HG03520 (cell line): ENCODE measurements at regions not wholly inside any gene's neighbourhood (a gene's known extent, or its start where the extent isn't known, plus 50 kb on each side); places are given as distances from the start of the nearest gene placed in this dataset.
"Not testable (repeated sequence)": the region's sequence is repeated elsewhere in the genome, so short reads cannot be mapped to it uniquely, and the experiment has no call there.

Source experiments
- ATAC-seq: cut with Tn5 transposase; IDR thresholded peaks from one replicate; pipeline ENCODE4 v1.9.1; 2021; ENCODE audit warnings: mild to moderate bottlenecking, moderate library complexity; ENCODE audit not compliant: unreplicated experiment

DNA sequence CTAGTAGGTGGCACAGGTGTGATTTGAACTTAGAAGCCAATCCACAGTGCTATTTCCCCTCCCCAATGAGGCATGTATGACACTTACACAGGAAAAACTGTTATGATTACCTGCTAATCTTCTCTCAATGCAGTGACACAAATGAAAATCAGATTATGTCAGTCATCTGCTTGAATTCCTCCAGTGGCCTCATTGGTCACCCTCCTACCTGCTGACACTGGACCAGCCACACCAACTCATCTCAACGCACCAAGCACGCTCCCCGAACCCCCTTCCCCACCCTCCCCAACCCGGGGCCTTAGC lies 82.2 kb upstream of the SEC11C start:
- ATAC-seq, result no peak

DNA sequence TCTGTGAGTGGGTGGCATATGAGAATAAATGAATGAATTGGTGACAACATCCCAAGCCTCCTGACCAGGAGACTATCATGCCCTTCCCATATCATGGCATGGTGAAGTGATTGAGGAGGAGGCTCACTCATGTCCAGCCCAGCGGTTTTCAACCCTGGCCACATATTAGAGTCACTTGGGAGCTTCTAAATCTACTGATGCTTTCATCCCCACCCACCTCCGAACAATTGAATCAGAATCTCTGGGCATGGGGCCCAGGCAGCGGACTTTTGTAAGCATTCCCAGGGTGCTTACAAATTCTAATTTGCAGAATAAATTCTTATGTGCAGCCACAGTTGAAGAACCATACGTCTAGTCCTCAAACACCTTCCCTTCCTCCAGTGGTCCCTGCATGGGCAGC lies 81.7 kb upstream of the SEC11C start:
- ATAC-seq, result no peak

DNA sequence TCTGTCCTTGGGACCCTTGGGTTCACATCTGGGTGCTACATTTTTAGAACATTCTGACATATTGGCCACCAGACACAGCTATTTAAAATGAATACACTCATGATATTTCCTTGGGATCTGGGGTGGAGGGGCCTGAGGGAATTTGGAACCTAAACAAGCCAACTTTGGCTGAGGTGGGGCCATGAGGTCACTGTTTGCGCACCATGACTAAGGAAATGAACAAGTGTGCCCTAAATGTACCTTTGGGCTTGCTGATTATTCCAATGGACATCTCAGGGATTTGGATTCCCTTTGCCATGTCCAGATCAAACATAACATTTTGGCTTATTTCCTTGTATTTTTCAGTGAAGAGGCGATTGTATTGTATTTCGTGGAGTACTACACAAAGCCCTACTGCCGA lies 80.5 kb upstream of the SEC11C start:
- ATAC-seq, result no peak

DNA sequence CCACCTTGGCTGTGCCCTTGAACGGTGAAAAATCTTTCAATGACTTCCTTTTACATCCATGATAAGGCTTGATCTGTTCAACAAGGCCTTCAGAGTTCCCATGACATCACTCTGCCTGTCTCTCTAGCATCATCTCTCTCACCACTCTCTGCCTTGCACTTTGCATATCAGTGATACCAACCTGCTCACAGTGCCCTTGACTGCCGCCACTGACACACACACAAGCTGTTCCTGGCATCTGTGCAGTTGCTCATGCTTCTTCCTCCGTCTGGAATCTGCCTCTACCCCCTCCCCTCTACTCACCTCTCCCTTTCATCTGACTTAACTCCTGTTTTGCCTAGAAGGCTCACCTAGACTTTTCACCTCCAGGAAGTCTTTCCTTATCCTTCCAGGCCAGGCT lies 79.1 kb upstream of the SEC11C start:
- ATAC-seq, result no peak

DNA sequence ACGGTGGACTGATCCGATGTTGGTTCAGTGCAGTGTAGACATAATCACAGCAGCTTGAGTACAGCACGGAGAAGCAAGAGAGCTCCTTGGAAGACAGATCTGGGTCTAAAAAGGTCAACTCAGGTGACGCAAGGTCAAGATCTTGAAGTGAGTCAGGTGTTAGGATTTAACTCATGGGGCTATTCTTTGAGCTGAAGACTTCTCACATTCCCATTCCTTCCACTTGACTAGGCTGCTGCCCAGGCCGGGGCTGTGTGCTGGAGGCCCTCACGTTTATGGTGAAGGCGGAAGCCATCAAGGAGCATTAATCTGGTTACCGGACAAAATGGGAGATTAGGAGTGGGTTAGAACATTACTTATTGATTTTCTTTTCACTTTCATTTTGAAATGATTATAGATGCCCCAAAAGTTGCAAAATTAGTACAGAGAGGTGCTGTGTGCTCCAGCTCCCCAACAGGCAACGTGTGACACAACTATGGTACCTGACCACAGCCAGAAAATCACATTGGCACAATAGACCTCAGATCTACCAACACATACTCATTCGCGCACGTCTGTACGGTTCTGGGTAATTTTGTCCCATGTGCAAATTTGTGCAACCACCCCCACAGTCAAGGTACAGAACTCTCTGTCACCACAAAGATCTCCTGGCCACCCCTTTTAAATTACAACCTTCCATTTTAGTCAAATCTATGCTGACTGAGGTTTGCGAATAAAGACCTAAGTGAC lies 77.6 kb upstream of the SEC11C start:
- peak; percentile 43 for ATAC-seq

DNA sequence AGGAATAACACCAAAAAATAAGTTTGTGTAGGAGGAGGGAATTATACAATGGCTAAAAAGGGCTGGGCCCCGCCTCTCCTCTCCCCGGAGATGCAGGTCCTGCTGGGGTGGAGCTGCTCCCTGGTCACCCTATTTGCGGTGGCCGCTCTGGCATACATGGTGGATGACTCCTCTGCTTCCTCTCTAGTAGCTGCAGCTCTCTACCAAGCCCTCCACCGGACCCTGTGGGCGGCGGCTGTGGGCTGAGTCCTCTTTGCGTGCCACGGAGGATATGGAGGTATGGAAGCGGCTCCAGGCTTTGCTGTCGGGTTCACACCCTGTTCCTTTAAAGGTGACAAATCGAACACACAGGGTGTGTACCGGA lies 77.1 kb upstream of the SEC11C start:
- ATAC-seq, result peak; percentile 45

DNA sequence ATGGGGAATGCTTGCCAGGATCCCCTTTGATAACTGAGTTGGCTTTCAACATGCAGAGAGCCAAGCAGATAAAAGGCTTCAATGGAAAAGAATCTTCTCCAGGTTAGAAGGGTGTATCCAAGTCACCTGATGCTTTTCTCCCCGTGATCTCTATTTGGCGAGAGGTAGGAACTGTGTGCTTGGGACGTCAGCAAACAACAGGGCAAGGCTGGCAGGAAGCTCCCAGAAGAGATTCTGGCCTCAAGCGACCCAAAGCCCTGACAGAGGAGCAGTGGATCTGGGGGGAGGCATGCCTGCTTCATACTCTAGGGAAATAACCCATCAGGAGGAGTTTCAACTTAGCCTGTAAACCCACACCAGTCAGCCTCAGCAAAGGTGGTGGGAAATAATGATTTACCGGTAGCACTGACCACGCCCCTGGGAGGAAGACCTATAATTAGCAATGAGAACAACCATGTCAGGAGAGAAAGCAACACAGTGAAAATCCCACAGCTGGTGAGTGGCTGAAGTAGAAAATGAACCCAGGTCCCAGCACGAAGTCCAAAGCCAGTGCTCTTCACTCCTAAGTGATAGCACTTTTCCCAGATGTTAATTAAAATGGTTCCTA lies 76.3 kb upstream of the SEC11C start:
- ATAC-seq, result no peak

DNA sequence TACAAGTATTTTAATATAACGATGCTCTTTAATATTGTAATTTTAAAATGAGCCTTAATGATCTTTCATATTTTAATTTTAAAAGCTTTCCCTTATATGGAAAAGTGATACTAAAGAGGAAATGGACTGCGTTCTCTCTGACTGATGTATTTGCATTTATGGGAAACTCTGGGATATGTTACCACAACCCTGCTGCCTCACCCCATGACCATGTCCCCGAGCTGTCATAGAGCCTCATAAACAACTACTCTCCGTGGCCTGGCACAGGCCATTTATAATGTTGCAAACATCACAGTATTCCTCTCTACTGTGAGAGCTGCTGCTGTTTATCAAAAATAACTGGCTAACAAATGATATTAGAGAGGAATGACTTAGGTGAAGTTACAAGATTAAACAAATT lies 75.8 kb upstream of the SEC11C start:
- no peak for ATAC-seq

DNA sequence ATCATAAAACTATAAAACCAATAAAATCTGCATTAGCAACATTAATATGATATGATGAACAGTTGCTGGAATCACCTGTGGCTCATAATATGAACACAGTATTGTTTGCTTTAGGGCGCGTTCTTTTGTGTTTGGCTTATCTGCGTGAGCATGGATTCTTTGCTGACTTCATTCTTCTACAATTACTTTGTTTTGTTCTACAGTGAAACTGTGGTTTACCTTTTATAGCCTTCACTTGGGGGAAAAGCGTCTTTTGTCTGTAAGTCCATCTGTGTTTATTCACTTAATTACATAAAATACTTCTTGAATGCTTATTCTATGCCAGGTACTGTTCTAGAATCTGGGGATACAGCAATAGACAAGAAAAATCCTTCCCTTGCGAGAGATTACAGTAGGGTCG lies 74.0 kb upstream of the SEC11C start:
- no peak for ATAC-seq

DNA sequence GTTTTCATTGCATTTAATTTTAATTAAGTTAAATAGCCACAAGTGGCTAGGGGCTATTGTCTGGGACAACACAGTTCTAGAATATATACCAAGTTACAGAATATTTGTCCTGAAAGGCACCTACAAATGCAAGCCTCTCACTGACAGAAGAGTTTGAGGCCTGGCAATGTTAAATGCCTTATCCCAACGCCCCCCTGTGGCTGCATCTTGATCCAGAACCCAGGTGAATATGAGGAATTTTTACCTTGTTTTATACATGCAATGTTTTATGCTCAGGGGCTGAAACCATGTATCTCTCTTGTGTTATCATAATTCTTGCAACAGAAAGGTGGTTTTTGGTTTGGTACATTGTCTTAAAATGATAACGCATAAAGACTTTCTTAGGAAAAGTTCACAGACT lies 71.8 kb upstream of the SEC11C start:
- no peak for ATAC-seq

DNA sequence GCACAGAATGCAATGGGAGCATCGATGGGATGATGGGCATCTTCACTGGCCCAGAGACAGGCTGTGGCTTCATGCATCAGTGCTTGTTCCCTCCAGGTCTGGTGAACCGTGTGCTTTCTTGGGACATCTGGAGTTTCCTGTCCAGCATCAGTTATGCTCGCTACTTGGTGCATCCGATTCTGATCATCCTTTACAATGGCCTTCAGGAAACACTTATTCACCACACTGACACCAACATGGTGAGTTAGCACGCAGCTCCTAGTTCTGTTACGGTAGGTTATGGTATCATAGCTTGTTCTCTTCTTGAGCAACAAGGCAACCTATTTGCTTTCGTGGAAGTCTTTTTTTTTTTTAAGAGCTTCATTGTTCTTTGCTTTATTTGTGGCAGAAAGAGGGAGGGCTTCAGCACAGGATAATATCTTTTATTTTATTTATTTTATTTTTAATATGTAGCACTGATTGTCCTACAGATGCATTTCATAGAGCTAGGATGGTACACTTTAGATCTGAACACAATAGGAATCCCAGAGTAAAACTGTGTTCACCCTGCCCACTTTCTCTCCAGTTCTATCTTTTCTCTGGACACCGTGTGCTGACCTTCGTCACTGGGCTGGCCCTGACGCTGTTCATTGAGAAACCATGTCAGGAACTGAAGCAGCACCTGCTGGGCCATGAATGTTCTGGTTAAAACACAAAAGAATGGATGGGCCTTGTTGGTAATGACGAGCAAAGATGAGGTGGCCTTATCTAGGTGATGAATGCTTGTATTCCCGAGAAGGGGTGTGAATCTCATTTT lies 71.2 kb upstream of the SEC11C start:
- no peak for ATAC-seq

DNA sequence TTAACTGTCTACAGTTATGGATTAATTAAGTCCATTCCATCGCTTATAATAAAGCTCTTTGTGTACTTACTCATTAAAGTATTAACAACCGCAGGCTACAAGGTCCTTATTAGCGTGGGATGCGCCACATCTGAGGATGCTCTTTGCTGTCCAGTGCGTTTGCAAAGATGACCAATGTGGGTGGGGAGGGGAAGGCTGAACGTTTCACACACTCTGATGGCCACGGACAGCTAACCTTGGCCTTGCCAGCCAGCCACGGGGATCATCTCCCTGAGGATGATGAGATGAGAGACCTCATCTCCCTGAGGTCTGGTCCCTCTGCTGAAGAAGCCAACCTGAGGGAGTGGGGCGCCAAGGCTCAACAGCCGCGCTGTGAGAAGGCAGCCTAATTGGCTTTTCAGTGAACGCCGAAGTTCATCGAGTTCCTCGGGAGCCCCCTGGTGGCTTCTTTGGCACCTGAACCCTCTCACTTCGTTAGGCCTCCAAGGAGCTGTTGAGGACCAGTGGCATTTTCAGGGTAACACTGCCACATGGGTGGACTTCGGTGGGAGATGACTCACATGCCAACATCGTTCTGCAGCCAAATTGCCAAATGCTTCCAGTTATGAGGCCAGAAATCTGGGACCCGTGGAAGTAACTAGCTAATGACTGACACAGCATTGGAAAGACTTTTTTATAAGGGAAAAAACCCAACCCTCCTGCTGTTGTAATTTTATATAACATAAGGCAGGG lies 69.3 kb upstream of the SEC11C start:
- ATAC-seq, result peak; percentile 59

DNA sequence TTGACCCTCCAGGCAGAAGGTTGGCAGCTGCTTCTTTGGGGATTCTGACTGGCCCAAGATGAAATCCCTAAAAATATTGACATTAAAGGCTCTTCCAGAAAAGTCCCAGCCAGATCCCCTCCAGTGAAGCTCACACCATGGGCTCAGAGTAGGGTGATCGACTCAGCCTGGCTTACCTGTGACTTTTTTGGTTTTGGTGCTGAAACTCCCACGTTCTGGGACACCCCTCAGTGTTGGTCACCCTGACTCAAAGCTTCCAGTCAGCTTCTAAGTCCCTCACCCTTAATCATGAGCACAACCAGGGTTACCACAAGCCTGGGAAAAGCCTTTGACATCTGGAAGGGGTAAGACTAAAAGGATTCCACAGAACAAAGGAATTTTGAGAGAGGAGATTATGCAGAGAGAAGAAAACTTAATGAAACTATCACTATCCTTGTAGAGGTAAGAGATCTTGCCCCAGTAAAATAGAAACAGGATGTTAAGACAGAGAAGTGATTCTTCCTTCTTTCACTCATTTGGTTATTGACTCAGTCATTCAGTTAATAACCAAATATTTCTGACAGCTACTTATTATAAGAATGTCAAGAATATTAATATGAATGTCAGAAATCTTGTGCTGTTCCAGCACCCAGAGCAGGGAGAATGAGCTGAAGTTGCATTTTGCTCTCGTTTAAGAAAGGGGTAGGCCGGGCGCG lies 66.8 kb upstream of the SEC11C start:
- peak; percentile 68 for ATAC-seq

DNA sequence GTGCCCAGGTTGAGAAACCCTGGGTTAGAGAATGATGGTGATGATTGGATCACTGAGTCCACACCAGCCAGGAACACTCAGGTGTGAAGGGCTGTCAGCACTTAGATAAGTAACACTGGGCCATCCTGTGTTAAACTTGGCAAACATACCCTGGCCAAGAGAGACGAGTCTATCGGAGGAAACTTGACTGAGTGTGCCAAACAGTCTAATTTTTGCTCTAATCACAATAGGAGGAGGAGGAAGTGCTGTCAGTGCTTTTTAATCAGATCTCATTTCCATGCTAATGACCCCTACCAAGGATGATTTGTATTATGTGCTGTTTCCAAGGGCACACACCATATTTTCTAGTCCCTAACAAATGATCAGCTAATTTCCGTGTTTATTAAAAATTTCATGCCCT lies 63.8 kb upstream of the SEC11C start:
- ATAC-seq, result no peak

DNA sequence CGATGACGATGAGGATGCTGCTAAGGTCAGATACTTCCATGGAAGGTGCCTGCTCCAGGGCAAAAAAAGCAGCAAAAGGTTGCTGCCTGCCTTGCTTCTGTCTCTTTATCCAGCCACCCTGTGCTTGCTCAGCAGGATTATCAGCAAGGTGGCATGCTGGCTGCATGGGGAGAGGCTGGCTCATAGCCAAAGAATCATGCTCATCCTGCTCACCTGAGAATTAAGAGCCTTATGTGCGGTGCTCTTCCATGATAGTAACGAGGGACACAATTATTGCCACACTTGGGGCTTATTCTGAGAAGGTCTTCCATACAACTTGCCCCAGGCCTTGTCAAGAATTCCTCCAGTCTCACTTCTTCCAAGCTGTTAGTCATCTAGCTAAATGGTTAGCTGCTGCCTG lies 60.4 kb upstream of the SEC11C start:
- no peak for ATAC-seq

DNA sequence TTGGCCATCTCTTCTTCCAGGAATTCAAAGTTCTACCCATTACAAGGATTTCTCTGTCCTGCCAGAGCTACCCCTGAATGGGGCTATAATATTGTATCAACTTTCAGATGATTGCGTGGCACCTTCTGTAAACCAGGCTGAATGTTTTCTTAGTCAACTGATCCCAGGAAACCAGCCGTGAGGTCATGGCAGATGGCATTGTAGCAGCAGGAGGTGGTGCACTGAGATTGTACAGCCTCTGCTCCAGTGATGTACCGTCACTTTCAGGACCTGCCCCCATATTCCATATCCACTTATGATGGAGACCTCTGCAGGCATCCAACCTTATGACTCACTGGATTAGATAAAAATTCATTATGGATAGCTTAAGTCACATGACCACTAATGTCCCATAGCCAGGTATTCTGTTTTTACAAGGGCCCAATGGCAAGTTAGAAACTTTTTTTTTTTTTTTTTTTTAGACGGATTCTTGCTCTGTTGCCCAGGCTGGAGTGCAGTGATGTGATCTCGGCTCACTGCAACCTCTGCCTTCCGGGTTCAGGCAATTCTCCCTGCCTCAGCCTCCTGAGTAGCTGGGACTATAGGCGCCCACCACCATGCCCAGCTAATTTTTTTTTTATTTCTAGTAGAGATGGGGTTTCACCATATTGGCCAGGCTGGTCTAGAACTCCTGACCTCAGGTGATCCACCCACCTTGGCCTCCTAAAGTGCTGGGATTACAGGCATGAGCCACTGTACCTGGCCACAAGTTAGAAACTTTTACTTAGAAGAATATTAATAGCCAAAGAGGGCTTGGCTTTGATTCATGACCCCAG lies 59.8 kb upstream of the SEC11C start:
- ATAC-seq, result not testable (repeated sequence)

DNA sequence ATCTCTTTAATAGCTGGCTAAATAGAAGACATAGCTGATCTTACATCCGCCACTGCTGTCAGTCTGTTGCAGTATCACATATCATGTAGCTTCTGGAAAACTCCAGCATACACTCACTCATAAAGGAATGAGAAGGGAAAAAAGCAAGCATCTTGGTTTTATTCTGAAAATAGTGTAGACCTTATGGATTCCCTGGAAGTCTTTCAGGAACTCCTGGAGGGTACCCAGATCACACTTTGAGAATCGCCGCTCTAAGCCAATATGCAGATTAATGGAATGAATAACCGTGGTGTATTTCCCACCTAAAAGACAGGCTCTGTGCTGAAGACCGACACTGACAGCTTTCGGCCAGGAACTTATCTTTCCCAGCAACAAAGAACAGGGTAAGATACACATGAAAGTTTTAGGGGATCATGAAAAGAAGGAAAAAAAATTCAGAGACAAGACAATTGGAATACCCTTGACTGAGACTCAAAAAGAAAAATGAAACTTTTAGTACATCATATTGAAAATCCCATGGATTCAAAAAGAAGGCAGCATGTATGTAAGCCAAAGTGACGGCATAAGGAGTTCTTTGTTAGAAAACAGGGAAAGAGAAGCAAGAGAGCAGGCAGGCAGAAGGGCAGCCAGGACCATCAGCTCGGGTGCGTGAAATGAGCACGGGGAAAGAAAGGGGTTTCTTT lies 56.4 kb upstream of the SEC11C start:
- no peak for ATAC-seq

DNA sequence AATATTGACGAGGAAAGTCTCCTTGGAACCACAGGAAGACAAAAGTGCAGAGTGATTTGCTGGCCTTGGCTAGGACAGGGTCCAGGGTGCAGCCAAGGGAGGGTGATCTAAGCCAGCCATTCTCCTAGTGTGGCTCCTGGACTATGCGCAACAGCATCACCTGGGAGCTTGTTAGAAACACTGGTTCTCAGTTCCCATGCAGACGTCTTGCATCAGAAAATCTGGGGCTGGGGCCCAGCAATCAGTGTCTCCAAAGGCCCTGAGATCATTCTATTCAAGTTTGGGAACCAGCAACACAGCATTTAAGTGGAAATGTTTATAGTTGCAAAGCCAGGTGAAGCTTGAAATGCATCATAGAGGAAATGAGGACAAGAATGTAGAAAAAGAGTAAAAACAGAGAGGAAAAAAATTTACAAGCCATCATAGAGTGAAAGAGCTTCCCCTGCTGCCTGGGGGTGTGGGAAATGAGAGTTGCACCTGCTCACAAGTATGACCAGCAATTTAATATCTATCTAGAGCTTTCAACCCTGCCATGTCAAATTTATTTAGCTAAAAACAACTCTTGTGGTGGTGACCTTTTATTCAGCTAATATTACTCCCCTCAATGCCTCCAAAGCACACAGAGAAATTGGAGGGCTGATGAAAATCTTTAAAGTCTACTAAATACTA lies 54.4 kb upstream of the SEC11C start:
- no peak for ATAC-seq

DNA sequence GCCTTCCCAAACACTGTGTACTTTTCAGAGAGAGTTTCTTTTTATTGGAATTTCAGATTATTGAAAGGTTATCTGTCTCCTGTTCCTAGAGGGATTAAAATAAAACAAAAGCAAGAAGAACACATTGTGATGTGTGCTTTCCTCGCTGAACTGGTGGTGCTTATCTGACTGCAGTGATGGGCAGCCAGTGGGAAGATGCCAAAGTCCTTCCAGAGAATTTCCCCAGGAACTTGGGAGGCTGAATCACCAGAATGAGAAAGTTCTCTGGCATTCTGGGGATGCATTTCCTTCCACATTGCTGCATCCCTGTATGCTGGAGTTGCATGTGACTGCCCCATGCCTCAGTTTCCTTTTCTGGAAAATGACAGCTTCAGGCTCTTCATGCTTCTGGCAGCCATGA lies 53.9 kb upstream of the SEC11C start:
- no peak for ATAC-seq
